NOMO-1 treated with DMSO at 0.1 percent for 48 hours (cell line): ENCODE measurements at regions not wholly inside any gene's neighbourhood (a gene's known extent, or its start where the extent isn't known, plus 50 kb on each side); places are given as distances from the start of the nearest gene placed in this dataset.
A peak's percentile ranks its signal among the peaks of the same experiment; 100 is the strongest.

Source experiments
- DNase-seq: peaks from one replicate; lab custom pipeline; 2025; ENCODE audit not compliant: unreplicated experiment; lab: John Stamatoyannopoulos, UW

DNA sequence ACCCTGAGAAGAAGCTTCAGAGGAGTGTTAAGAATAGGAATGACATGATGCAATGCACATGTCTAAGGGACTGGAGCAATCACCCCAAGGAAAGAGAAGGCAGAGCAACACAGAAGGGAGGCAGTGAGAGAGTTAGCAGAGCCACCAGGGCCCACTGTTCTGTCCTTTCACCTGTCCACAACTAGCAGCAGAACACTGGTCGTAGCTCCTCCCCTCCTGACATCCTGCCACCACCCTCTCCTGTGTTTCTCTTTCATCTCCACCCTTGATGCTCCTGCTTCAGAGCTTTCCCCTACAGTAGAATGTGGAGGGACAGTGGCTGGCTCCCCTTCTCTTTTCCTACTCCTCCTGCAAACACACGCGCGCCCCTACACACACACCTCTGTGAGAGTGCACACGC is 483.4 kb upstream of the KIF2A start:
- DNase-seq = no peak

DNA sequence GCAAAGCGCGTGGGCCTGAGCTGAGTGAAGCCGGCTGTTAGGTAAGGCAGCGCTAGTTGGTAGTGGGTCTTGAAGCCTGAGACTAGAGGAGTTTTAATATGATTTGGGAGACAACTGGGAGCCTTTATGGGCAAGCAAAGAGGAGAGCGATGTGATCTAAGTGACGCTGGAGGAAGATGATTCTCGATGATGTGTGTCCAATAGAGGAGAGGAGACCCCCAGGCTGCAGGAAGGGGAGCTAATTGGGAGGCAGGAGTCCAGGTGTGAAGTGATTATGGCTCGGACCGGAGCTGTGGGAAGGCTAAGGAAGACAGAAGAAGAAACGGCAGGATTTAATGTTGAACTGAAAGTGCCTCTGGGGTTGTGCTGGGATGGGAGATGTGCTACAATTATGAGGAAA is 482.9 kb upstream of the KIF2A start:
- no peak for DNase-seq

DNA sequence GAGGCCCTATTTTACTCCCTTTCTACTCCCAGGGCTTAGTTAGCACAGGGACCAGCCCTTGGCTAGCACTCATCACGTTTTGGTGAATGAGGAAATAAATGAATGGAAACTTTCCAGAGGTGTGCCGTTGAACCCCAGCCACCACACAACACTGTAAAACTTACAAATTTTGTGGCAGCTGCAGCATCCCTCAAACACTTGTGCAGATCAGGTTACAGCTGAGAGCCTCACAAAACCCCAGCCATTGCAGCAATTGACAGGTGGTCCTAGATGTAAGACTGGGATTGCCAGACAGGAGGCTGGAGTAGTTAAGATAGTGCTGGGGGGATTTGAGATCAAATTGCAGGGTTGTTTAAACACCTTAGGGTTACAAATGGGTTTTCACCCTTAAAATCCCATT is 482.2 kb upstream of the KIF2A start:
- no peak for DNase-seq

DNA sequence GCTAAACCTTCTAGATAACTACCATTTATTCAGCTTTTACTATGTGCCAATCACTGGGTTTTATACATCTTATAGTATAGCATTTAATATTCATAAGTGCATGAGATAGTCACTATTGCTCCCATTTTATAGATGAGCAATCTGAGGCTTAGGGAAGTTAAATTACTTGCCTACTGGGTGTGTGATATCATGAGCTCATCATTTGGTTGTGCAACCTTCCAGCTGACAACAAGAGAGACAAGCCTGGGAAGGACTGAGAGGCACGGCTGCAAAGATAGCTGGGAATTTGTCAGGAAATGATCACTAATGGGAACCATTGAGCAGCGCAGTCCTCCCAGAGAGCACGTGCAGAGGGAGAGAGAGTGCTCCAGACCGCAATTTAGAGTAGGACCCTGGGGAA is 481.6 kb upstream of the KIF2A start:
- no peak for DNase-seq

DNA sequence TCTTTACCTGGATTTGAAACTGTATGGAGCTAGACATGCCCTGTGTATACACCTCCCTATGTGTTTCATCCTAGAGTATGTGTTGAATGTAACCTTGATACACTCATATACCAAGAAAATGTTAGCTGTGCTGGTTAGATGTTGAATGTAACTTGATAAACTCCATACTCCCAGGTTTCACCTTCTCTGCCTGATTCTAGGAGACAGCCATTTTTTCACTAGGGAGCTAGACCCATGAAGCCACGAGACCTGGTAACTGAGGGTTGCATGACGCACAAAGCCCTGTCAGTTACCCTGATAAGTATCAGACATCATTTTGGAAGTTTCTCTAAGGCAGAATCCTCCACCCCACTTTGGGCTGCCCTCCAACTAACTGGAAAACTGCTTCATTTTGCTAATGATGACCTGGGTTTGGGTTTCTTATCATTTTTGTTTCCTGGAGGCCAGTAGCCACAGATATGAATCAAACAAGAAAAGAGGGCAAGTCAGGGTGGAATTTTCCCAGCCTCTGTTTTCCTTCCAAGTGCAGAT is 478.5 kb upstream of the KIF2A start:
- no peak for DNase-seq

DNA sequence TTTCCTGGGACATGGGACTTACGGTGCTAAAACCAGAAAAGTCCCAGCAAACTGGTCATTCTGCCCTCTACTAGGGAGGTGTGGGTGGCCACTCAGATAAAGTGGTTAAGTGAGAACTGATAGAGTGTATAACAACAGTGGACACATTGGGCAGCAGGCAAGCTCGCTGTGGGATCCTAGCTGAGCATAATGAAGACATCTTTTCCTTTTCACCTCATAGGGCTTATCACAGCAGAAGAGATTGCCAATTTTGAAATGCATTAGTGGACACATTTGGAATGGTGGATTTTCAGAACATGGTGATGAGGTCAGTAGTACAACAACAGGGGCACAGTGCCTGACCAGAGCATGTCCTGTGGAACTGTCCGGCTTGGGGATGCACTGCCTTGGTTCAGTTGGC is 477.1 kb upstream of the KIF2A start:
- DNase-seq = no peak

DNA sequence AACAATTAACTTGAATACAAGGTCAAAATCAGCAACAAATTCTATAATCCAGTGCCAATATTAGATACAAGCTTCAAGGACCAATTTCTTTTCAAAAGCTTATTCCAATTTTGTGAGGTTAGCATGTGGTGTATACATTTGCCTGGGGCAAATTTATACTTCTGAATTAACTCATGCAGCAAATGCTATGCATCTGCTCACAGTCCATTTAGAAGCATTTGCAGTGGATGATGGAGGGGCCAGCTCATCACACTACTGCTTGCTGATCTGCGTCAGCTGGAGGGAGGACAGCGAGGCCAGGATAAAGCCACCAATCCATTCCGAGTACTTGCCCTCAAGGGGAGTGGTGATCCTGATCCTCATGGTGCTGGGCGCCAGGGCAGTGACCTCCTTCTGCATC is 474.3 kb upstream of the KIF2A start:
- DNase-seq = no peak

DNA sequence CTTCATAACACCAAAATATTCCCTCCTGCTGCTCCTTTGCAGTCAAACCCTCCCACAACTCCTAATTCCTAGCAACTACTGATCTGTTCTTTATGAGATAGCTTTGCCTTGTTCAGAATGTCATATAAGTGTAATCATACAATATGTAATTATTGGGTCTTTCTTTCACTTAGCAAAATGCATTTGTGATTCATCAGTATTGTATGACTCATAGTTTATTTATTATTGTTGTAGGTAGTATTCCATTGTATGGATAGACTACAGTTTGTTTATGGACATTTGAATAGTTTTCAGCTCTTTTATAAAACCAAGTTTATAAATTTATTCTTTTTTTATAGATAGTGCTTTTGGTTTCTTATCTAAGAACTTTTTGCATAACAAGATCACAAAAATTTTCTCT is 468.2 kb upstream of the KIF2A start:
- no peak for DNase-seq

DNA sequence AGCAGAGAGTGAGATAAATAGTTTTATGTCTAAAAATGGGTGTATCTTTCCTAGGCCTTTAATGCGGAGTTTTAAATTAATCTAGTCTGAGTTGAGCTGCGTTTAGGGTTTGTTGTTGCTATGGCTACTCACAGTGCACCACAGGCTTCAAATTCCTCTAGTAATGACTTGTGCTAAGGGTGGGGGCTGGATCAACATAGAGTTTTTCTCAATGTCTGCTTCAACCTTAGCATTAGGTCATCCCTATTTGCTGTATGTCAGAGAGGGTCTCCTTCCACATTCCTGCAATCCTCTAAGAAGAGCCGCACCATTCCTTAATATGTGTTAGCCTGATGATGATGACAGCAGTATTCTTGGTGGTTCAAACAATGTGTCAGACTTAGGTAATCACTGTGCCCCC is 465.6 kb upstream of the KIF2A start:
- no peak for DNase-seq

DNA sequence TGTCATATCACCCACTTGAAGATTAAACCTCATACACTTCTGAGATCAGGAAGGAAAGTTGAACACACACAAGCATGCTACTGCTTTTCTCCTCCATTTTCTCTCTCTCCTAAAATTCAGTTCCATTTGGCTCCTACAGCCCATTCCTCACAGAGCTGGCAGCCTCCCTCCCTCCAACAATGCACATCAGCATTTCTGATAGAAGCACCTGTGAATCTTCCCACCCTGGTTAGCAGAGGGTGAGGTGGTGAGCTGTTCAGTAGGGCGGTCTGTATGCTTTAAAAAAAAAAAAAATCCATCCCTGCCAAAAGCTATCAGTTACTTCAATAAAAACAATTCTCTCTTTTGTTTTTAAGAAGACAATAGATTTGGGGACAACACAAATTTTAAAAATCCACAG is 463.2 kb upstream of the KIF2A start:
- no peak for DNase-seq

DNA sequence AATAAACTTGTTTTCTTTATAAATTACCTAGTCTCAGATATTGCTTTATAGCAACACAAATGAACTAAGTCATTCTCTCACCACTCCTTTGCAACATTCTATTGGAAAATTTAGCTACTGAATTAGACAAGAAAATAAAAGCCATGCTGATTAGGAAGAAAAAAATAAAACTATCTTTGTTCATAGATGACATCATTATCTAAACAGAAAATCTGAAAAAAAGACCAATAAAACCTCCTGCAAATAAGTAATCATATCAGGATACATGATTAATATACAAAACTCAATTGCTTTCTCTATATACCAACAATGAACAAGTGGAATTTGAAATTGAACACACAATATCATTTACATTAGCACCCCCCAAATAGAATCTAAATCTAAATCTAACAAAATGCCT is 455.3 kb upstream of the KIF2A start:
- no peak for DNase-seq

DNA sequence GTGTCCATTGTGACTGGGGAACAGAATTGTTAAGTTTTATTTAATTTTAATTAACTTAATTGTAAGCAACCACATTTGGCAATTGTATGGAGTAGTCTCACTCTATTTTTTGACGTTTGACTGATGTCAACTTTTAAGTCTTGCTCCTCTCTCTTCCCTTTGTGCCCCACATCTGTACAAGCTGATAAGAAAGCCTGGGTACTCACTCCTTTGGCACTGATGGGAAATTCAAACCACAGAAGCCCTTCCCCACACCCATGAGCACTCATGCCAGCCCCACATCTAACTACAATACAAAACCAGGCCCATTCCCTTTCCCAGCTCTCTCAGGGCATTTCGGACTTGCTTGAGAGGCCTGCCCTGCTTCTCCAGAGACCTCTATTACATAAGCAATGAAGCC is 451.5 kb upstream of the KIF2A start:
- DNase-seq = no peak

DNA sequence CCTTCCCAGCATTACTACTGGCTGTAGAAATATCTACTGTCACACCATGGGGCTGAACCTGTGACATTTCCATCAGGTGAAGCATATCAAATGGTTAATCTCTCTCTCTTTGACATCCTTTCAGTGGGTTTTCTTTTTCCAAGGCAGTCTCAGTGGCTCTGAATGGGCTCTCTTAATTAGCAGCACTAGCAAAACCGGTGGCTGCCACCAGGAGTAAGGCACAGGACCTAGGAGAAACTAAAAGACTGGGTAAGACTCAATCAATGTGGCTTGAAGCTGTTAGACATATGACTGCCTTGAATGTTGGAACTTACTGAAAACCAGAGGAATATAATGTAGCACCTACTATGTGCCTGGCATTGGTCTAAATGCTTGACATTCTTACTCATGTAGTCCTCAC is 445.0 kb upstream of the KIF2A start:
- DNase-seq = no peak

DNA sequence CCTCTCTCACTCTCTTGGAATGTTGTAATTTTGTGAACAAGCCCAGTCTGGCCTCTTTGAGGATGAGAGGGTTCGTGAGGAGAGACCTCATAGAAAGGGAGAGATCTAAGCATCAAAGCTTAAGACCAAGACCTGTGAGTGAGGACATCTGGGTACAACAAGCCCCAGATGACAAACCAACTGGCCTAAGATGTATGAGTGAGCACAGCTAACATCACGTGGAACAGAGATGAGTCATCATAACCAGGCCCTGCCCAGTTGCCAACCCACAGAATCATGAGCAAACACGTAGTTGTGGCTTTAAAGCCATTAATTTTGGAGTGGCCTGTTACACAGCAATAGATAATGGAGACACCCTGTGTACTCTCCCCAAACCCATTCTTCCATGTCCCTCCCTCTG is 439.1 kb upstream of the KIF2A start:
- DNase-seq = peak; percentile 35

DNA sequence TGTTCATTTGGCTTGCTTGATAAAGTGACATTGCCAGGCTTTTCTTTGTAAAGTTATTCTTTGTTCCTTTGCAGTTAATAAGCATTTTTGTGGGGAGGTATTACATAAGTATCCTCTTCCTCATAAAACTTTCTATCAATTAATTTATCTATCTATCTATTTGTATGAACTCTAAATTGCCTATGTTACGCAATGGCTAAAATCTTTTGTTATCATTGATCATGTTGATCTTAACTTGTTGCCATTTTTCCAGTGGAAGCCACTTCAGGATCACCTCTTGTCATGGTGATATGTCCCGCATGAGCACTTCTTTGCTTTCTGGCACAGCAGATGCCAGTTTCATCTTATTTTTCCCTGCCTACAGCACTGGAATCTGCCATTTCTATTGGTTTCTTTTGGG is 436.7 kb upstream of the KIF2A start:
- DNase-seq = no peak

DNA sequence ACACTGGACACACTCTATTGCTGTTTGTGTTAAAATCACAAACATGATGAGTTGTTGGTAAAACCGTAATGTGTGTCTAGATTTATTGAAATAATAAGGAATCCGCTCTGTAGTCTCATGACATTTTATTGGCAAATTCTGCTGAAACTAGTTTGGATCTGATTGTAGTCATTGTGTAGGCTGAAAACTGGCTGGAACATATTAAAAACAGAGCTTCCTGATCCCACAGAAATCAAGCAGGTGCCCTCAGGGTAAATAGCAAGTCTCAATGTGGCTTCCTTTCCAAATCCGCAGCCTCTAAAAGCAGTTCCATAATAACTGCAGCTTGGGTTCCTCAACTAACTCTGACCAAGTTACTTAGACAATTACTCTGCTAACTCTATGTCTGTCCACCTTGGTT is 427.5 kb upstream of the KIF2A start:
- no peak for DNase-seq

DNA sequence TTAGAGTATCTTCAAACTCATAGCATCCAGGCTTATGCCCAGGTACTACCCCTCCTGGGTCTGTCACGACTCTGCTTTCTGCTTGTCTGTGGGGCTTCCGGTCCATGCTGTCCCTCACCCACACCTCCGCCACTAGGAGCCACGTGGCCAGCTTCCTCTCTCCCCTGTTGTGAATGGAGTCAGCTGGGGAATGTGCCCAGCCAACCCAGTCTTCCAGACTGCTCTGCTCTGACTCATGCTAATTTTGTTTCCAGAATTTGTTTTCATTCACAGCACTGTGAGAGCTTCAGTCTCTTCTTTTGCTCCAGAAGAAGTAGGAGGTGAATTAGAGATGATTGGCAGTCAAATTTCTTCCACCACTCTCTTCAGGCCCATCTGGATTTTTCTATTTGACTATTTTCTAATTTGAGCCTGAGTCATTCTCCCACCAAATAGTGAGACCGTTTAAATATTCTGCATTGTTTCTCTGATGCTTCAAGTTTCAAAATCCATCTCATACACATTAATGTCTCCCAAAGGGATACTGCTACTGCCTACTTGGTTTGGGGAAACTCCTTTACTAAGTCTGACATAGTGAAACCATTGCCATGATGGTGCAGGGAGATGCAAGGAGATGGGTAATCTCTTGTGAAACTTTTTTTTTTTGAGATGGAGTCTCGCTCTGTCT is 424.1 kb upstream of the KIF2A start:
- DNase-seq = no peak

DNA sequence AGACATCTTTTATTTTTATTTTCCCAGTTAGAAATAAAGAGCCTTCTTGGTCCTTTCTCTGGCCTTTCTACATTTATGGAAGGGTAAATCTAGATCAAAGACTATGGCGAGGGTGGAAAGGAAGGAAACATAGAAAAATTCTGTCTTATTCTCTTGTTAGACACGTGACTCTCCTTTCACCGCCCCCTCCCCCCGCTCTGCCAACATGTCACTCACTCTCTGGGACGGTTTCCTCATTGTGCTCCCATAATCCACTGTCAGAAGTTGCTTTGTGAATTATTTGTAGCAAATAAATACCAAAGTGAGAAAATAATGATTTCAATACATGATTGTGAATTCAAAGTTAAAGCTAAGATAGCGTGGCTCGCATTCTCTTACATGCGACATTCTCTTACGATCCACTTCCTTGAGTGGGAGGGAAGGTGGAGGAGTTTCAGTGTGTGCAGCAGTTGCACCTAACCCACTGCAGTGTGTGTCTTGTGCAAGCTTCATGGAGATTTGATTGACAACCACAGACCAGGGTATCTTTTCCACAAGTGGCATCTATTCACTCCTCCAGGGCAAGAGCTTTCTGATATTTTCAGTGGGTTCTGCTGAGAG is 423.0 kb upstream of the KIF2A start:
- no peak for DNase-seq

DNA sequence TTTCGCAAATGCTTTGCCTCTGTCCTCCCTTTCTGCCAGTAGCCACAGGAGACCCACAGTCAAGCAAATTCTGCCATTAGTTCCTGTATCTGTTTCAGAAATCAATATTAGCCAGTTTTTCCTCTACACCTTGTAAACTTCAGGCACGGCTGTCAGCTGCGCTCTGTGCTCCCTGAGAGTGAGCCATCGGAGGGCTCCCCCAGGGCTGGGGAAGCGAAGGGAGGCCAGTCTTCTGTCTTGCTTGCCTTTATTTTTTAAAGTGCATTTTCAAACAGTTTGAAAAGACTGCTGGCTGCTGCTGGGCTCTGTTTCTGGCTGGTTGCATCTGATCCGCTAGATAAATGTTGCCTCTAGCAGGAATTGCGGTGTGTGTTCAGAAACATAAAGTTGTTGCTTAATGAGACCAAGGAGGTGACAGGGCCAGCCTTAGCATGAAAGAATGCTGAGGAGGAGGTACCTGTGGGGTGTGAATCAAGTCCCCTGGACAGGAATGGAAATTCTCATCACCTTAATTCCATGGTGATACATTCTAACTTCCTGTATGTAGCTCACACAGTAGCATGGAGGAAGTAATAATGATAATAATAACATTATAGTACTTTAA is 421.7 kb upstream of the KIF2A start:
- no peak for DNase-seq

DNA sequence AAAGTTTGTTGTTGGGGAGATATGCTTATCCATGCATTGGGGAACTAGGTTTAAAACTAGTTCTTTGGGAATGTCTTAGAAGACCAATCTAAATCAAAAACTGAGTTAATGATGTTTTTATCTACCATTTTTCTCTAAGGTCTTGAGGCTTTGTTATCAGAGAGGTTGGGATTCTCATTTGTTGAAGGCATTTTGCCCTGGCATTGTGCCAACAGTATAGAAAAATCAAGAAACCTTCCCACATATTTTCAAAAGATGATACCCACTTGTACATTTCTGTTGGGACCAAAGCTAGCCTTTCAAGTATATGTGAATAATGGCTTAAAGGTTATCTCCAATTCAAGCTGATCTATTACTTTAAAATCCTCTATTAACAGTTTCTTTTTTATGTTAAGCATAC is 419.8 kb upstream of the KIF2A start:
- no peak for DNase-seq

DNA sequence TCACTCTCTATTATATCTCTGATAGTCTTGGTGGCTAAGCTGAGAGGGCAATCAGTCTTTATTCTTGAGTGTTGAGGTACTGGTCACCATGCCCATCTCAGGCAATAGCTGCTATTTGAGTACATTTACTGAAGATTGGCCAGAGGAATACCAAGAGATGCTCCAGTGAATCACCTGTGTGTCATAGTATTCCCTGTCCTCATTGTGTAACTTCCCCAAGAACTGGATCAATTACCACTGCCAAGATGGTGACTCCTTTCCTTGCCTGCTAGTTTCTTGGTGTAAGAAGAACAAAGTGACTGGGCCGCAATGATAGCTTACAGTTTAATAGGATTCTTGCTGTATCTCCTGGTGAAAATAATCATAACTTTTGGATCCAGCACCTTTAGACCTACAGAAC is 418.7 kb upstream of the KIF2A start:
- no peak for DNase-seq

DNA sequence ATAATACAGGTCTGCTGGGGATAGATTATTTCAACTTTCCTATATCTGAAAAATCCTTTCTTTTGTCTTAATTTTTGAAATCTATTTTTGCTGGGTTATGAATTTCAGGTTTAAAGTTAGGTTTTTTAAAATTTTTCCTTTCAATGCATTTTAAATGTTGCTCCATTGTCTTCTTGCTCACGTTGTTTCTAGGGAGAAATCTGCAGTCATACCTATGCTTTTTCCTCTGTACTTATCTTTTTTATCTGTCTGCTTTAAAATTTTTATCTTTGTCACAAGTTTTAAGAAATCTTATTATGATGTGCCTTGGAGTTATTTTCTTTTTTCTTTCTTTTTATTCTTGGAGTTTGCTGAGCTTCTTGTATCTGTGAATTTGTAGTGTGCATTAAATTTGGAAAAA is 412.0 kb upstream of the KIF2A start:
- no peak for DNase-seq

DNA sequence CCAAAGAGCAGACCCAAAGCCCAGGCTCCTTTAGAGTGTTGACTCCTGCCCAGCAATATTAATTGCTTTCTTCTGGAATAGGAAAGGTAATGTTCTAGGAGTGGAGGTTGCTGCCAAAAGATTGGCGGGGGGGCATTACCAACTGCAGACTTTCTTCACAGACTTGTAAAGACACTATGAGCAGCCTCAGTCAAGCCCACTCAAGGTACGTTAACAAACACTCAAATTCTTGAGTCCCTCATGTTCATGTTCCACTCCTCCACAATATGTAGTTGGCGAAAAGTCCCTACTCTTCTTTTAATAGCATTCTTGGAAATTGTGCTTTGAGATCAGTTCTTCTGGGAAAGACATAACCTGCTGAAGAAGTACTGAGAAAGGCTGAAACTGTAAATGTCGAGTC is 409.2 kb upstream of the KIF2A start:
- no peak for DNase-seq
